GM21423 (cell line): ENCODE measurements at regions not wholly inside any gene's neighbourhood (a gene's known extent, or its start where the extent isn't known, plus 50 kb on each side); places are given as distances from the start of the nearest gene placed in this dataset.
"Not testable (repeated sequence)": the region's sequence is repeated elsewhere in the genome, so short reads cannot be mapped to it uniquely, and the experiment has no call there.

ENCODE experiments used
- ATAC-seq: cut with Tn5 transposase; IDR thresholded peaks from one replicate; pipeline ENCODE4 v1.9.1; 2021; ENCODE audit warnings: mild to moderate bottlenecking, moderate library complexity; ENCODE audit not compliant: unreplicated experiment

GRCh38 chr5:9815051-9815450 is 184.9 kb upstream of the TAS2R1 start:
- ATAC-seq: no peak

GRCh38 chr5:9813305-9813704 is 183.2 kb upstream of the TAS2R1 start:
- no peak for ATAC-seq

GRCh38 chr5:9807366-9807765 is 177.2 kb upstream of the TAS2R1 start:
- not testable (repeated sequence) for ATAC-seq

- ATAC-seq: no peak
Observed at GRCh38 chr5:9801908-9802307, 171.8 kb upstream of the TAS2R1 start.

- ATAC-seq: no peak
Observed at GRCh38 chr5:9799606-9800005, 169.5 kb upstream of the TAS2R1 start.

- ATAC-seq: no peak
Observed at GRCh38 chr5:9790276-9790675, 160.1 kb upstream of the TAS2R1 start.

- ATAC-seq: no peak
Observed at GRCh38 chr5:9789777-9790176, 159.6 kb upstream of the TAS2R1 start.

GRCh38 chr5:9787861-9788600 is 157.9 kb upstream of the TAS2R1 start:
- ATAC-seq: no peak

- ATAC-seq: no peak
Observed at GRCh38 chr5:9786380-9787360, 156.5 kb upstream of the TAS2R1 start.

- ATAC-seq: no peak
Observed at GRCh38 chr5:9785751-9786150, 155.6 kb upstream of the TAS2R1 start.

- no peak for ATAC-seq
Observed at GRCh38 chr5:9784231-9784630, 154.1 kb upstream of the TAS2R1 start.

GRCh38 chr5:9782826-9783560 is 152.8 kb upstream of the TAS2R1 start:
- no peak for ATAC-seq

GRCh38 chr5:9781890-9782289 is 151.7 kb upstream of the TAS2R1 start:
- ATAC-seq: no peak

- no peak for ATAC-seq
Observed at GRCh38 chr5:9781275-9781674, 151.1 kb upstream of the TAS2R1 start.

- ATAC-seq: no peak
Observed at GRCh38 chr5:9780501-9780900, 150.3 kb upstream of the TAS2R1 start.

GRCh38 chr5:9776525-9776924 is 146.4 kb upstream of the TAS2R1 start:
- ATAC-seq: no peak

GRCh38 chr5:9775339-9775738 is 145.2 kb upstream of the TAS2R1 start:
- ATAC-seq: no peak

- no peak for ATAC-seq
Observed at GRCh38 chr5:9774472-9775079, 144.4 kb upstream of the TAS2R1 start.

GRCh38 chr5:9771079-9771478 is 140.9 kb upstream of the TAS2R1 start:
- ATAC-seq: no peak

- ATAC-seq: no peak
Observed at GRCh38 chr5:9766581-9766980, 136.4 kb upstream of the TAS2R1 start.
